GM11168 (cell line): ENCODE measurements at regions not wholly inside any gene's neighbourhood (a gene's known extent, or its start where the extent isn't known, plus 50 kb on each side); places are given as distances from the start of the nearest gene placed in this dataset.
"Not testable (repeated sequence)": the region's sequence is repeated elsewhere in the genome, so short reads cannot be mapped to it uniquely, and the experiment has no call there.

Experiments
- in situ Hi-C: fragments of 300-500 bp; cut with MboI; formaldehyde crosslinking; loops from one replicate; pipeline ENCODE4 v1.12.0; 2022; ENCODE audit warnings: low sequenced_read_pairs; ENCODE audit not compliant: unreplicated experiment

DNA sequence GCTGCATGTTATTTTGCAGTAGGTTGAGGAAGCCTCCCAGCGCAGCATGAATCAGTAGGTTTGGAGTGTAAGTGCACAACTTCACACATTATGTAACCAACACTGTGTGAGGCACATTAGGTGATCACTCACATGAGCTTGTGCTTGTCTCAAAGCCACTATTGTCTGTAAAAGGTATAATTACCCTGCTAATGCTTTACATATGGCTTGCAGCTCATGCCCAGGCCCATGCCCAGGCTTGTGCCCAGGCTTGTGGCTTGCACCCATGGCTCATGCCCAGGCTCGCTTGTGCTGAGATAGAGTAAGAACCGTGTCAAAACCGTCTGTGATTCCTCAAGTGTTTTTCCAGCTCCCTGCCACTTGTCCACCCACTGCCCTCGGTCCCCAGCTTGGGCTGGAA is 596.3 kb downstream of the LTN1 start:
- in situ Hi-C loops = no loop called here

DNA sequence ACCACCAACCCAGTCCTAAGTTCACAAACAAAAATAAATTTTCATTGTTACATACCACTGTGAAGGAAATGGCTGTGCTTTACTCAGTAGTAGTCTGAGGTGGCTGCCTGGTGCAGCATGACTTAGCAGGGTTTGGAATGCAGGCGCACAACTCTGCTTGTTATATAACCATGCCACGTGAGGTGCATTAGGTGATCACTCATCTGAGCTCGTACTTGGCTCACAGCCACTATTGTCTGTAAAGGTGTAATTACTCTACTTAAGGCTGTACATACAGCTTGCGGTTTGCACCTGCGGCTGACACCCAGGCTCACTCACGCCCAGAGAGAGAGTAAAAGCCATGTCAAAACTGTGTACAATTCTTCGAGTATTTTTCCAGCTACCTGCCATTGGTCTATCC is 599.4 kb downstream of the LTN1 start:
- in situ Hi-C loops = no loop called here

DNA sequence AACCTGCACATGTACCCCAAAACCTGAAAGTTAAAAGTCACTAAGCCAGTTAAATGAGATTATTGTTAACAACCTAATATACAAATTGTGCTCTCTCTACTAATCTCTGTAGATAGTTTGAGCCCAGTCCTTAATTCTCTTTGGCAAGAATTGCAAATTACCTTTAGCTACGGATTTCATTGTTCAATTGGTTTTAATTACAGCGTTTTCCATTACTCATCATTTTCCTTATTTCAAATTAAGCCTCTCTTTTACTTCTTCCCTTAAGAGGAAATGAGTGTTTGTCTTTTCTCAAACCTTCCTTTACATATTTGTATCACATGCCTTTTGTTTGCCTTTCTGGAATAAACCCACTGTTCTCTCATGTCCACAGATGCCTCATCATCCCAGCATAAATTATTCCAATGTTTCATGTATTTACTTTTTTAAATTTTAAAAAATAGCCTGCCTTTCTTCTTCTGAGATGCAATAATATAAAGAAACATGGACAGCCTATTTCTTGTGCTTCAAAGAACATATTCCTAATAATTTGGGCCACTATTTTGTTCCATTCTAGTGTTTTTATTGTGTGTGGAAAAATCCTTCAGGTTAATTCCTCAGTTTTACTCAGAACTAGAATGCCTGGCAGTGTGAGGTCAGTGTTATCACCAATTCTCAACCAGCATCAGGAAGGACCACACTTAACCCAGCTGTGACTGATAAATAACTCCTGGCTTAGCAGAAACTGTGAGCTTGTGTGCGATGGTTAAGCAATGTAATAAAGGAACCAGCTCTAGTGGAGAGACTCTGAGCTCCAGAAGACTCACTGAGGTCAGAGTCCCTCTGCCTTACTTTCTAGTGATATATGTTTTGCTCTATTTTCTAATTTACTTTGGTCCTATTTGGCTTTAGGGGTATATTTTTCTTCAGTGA is 600.5 kb downstream of the LTN1 start:
- in situ Hi-C loops = no loop called here

DNA sequence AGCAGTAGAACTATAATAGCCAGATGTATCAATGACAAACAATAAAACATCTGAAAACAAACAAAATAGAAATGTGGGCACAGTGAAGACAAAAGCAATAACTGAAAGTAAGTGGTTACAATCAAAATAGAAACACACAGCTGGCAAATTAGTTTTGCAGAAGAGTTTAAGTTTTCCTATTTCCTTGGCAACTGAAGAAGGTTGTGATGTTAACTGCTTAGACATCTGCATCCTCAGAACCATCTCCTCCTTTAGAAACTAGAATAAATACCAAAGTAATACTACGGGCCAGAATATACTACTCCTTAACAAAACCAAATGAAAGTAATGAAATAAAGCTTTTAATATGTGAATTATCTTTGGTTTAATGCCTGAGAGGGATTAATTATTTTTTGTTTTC is 605.5 kb downstream of the LTN1 start:
- in situ Hi-C loops = no loop called here

DNA sequence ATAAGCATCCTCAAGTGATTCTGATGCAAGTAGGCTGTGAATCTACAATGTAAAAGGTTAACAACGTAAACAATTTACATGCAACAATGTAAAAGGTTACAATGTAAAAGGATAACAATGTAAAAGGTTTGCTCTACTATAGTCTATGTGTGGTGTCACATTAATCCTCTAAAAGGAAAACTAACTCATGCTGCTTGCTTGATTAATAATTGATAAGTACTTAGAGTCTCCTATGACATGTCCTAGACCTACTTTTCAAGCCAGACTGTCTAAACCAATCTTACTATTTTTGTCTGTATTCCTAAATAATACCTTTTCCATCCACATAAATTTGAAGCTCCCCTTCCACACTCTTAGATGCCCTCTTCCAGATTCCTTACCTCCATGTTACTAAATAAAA is 606.8 kb downstream of the LTN1 start:
- in situ Hi-C loops = no loop called here

DNA sequence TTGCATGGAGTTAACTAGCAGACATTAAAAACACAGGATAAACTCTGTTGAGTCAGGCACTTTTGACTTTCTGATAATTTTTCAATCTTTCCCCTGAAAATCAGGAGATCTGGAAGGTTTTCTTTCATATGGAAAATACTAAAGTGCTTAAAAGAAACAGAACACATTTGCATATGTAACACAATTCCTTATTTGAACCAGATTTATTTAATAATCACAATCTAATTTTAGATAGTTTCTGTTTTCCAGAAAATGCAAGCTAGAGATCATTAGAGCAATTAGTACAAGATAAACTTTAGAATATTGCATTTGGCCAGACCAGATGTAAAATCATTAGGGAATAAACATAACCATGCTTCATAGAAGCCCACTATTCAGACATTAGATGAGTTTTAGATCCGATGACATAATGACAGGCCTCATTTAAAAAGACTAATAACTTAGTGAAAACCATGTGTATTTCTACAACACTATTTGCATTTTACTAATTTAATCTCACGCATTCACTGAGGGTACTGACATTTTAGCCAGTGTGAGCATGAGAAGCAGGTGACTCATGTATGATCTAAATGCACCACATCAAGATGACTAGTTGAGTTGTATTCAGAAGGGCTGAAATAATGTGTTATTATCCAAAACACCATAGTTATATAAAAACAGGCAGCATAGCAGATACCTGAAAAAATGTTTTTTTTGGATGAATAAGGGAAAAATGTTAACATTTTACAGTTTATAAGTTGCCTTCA is 611.5 kb downstream of the LTN1 start:
- in situ Hi-C loops = not testable (repeated sequence)

DNA sequence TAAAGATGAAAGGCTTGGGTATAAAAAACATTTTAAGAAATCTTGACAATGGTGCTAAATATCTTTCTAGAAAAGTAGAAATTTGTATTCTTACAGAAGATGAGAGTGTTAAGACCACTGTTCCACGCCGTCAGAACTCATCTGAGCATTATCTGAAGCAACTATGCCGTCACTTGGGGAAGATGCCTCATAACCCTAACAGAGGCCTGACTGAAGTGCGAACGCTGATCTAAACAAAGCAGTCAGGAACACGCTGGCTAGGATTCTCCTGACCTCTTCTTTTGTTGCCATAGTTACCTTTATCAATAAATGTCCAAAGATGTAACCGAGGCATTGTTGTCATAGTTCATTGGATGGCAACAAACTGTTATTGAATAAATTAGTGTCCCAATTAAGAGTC is 612.4 kb downstream of the LTN1 start:
- in situ Hi-C loops = no loop called here

DNA sequence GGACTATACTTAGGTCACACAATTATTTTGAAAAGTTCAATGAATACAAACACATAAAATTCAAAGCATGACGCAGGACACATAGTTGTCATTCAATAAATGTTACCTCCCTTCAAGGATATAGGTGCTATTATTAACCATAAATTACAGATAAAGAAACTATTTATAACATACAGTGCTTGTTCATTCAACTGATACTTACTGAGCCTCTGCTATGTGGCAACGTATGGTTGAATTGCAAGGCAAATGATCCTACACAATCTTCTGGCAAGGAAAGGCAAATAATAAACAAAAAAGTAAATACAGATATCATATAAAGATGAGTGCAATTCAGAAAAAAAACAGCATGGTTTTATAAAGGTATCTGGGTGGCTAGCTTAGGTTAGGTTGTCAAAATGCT is 614.7 kb downstream of the LTN1 start:
- in situ Hi-C loops = no loop called here

DNA sequence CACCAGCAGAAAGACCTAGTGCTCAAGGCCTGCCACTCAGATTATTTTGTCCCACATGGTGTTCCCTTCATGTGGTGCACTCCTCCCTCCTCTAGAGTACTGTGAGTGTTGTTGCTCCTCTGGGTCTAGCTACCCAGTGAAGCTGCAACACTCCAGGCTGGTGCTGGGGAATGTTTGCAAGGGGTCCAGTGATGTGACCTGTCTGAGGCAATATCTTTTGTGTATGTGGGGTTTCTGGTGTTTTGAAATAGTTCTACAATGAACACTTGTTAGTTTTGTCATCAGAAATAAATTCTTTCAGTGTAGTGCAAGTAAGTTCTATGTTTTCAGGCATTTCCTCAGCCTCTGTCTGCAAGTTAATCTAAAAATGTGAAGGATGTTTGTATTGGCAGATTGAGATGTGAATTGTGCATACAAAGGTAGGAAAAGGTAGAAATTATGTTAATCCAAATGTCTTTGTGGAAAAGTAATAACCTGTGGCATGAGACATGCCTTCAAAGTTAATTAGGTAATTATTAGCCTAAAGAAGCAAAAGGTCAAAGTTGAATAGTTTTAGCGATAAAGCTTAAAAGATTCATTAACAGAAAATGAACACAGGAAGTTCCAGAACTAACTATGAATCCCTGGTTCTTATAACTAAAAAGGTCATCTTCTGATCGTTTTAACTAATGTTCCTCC is 616.8 kb downstream of the LTN1 start:
- in situ Hi-C loops = no loop called here

DNA sequence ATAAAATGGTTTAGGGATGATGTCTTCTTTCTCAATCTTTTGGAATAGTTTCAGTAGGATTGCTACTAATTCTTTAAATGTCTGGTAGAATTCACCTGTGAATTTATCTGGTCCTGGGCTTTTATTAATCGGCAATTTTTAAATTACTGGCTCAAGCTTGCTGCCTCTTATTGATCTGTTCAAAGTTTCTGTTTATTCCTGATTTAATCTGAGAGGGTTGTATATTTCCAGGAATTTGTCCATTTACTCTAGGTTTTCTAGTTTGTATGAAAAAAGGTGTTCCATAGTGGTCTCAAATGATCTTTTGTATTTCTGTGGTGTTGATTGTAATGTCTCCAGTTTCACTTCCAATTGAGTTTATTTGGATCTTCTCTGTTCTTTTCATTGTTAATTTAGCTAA is 617.8 kb downstream of the LTN1 start:
- in situ Hi-C loops = no loop called here

DNA sequence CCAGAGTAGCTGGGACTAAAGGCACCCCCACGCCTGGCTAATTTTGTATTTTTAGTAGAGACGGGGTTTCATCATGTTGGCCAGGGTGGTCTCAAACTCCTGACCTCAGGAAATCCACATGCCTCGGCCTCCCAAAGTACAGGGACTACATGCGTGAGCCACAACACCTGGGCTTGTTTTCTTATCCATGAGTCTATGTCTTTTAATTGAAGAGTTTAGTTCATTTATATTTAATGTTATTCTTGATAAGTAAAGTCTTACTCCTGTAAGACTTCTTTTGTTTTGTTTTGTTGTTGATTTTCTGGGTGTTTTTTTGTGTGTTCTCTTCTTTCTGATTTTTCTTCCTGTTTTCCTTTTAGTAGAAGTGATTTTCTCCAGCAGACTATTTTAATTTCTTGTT is 621.0 kb downstream of the LTN1 start:
- in situ Hi-C loops = no loop called here

DNA sequence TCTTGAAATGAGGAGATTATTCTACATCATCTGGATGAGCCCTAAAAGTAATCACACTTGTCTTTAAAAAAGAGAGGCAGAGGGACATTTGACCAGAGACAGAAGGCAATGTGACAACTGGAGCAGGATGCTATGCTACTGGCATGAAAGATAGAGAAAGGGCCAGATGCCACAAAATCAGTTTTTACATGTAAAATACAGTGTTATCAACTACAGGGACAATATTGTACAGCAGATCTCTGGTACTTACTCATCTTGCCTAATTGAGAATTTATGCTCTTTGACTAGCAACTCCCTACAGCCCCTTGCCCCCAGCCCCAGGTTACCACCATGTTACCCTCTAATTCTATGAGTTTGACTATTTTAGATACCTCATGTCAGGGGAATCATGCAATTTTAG is 633.4 kb downstream of the LTN1 start:
- in situ Hi-C loops = no loop called here

DNA sequence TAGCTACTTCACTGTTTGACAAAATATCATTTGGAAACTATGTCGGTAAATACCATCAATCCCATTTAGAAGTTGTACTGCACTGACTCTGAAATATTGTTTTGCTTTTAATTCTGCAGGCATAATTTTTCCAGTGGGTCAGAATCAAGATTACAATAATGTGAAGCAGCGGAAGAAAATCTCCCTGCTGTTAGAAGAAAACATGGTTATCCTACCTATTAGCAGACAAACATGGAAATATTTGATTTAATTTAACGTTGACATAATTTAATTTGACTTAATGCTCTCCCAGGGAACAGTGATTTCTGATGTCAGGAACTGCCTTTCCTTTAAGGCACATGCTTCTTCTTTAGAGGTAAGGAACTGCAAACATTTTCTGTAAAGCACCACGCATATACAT is 634.0 kb downstream of the LTN1 start:
- in situ Hi-C loops = no loop called here

DNA sequence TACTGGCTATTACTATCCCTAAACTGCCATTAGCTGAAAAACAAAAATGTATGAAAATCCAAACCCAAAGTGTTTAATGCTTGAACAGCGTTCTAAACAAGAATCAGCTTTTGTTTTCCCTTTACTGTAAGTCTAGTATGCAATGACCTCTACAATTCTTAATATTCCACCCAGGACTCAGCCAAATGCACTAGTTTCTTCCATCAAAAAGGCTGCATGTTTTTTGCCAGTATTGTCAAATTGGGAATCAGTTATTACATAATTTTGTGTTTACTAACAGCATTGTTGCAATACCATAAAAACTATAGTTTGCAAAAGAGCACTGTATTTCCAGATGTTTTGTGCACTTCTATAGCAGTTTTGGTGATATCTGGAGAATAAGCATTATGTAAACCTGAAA is 634.5 kb downstream of the LTN1 start:
- in situ Hi-C loops = no loop called here

DNA sequence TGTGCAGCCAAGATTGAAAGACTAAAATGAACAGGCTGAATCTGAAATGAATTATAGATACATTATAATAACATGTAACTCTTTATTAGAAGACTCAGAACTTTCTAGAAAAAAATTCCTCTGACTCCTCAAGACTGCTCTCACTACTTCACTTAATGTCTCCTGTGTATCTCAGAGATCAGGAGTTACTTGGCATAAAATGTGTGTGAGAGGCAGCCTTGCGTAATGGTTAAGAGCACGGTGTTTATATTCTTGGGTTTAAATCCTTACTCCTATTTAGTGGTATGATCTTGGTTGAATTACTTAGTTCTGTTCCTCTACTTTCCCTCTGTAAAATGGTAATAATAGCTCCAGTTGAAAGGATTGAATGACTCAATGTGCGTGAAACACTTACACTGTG is 634.9 kb downstream of the LTN1 start:
- in situ Hi-C loops = no loop called here

DNA sequence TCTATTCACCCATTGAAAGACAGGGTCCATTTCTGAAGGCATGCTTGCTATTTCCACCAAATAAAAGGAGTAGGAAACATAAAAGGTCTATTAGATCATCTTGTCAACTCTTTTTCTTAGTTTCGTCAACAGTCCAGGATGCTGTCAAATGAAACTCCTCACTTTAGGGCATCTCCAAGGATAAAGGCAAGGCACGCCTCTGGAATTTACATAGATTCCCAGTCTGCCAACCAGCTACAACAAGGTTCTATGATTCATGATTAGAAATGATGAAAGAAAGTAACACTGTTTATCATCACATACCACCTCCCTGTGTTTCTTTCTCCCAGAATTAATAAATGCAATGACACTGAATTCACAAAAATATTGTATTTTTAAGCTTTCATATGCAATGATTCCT is 636.3 kb downstream of the LTN1 start:
- in situ Hi-C loops = no loop called here

DNA sequence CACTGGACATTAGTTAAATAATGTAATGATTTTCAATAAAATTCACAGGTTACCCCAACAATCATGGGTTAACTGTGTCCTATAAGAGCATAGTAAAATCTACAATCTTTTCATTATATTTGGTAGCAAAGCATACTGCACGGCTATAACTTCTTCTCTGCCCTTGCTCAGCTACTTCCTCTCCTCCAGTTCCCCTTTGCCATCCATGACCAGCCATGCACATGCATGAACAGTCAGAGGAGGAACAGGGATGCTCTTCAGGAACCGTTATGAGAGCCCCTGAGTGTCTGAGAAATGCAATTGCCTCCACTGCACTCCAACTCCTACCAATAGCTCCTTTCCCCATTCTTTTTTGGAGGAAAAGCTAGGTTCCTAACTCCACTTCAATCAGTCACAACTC is 646.7 kb downstream of the LTN1 start:
- in situ Hi-C loops = no loop called here

DNA sequence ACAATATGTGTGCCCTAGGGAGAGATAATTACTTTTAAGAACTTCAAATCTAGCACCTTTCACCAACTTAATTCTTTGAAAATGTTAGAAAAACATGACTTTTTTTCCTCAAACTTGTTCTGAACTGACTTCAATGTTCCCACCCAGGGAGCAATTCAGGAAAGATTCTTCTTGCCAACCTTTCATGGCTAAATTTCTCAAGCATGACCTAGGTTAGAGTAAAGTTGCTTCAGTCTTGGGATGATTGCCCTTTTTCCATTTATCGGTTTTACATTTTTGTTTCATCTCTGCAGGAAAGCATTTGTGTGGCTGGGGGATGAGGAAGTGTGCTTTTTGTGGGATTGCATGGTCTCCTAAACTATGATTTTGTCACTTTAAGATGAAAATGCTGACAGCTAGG is 647.7 kb downstream of the LTN1 start:
- in situ Hi-C loops = no loop called here

DNA sequence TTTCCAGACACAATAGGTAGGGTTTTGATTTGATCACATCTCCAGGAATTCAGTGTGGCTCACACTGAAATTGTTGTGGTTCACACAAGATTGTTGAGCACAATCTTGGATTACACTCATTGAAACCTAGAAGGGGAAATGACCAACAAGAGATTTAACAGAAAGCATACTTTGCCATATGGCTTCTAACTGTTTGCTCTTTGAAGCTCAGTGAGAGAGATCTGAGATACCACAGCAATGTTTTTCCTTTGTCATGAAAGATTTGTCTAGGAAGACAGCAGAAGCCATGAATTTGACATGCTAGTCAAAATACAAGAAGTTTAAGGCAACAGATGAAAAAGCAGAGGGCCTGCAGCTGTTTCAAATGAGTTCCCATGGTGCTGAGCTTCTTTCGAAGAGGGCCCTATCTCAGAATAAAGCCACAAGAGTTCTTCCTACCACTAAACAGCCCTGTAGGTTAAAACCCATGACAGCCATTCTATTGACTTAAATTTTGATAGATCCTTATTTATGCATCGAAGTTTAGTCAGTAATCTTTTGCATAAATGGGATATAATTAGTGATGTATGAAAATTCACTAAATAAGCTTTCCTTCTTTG is 650.4 kb downstream of the LTN1 start:
- in situ Hi-C loops = no loop called here

DNA sequence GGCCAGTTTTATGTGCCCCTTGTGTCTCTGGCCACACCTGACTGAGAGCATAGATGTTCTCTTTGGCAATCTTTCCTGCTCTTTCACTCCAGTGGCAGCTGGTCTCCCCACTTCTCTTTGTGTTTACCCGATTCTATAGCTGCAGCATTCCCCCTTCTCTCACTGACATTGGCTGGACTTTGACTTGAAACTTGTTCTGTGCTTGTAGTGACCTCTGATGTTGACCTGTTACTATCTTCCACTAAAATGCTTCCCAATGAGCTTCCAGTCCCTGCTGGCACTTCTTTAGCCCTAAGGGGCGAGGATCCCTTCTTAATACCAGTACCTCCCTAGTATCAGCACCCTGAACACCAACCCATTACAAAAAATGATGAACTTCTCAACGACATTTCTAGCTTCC is 653.3 kb downstream of the LTN1 start:
- in situ Hi-C loops = no loop called here
